HUES64 (cell line): ENCODE measurements at regions not wholly inside any gene's neighbourhood (a gene's known extent, or its start where the extent isn't known, plus 50 kb on each side); places are given as distances from the start of the nearest gene placed in this dataset.

Experiments used
- H3K27ac ChIP-seq: 2 replicates; pipeline ENCODE4 v1.7.0; 2013; ENCODE audit warnings: low read depth, low read length, inconsistent platforms
- H3K27me3 ChIP-seq: 2 replicates; pipeline ENCODE4 v1.6.1; 2013; ENCODE audit warnings: mild to moderate bottlenecking, low read length; ENCODE audit not compliant: insufficient read depth
- H3K36me3 ChIP-seq: 2 replicates; pipeline ENCODE4 v1.6.1; 2013; ENCODE audit warnings: mild to moderate bottlenecking, low read length; ENCODE audit not compliant: insufficient read depth
- H3K4me1 ChIP-seq: 2 replicates; pipeline ENCODE4 v1.6.1; 2013; ENCODE audit warnings: mild to moderate bottlenecking, low read length, moderate library complexity; ENCODE audit not compliant: insufficient read depth
- H3K4me3 ChIP-seq: 2 replicates; pipeline ENCODE4 v1.5.1; 2013; ENCODE audit warnings: mild to moderate bottlenecking, low read length, moderate library complexity
- H3K9ac ChIP-seq: 2 replicates; pipeline ENCODE4 v1.6.1; 2013; ENCODE audit warnings: mild to moderate bottlenecking, low read depth, low read length
- H3K9me3 ChIP-seq: 2 replicates; pipeline ENCODE4 v1.6.1; 2013; ENCODE audit warnings: low read depth, low read length; ENCODE audit not compliant: insufficient read depth
- WGBS: fragments of 150-250, 120-280 bp; methylation state at CpG from one replicate; pipeline ENCODE4 v1.1.7; 2013; ENCODE audit warnings: missing lambda C conversion rate; 5-methylcytosine and 5-hydroxymethylcytosine counted together

- Histone ChIP-seq H3K9me3 (no peaks in the 10 kb centered on the region), H3K4me3 (no peak overlapping the region), H3K27me3 (no peaks in the 10 kb centered on the region), H3K9ac (no peak overlapping the region), H3K4me1 (peaks cover 4% of the 10 kb centered on the region; the same call in 1 of the 2 replicates), H3K27ac (no peak overlapping the region), H3K36me3 (no peaks in the 10 kb centered on the region)
- 90% methylated on average over 11 of the region's 11 CpGs for WGBS
Measured at GRCh38 chr12:131616738-131617137, 94.2 kb upstream of the SFSWAP start.

- no peaks in the 10 kb centered on the region for H3K9me3 ChIP-seq
- no peak overlapping the region for H3K4me3 ChIP-seq
- WGBS = 95% methylated on average over 15 of the region's 15 CpGs
- H3K27ac ChIP-seq = no peak overlapping the region
- H3K27me3 ChIP-seq = no peaks in the 10 kb centered on the region
- peaks cover 8% of the 10 kb centered on the region; the same call in 1 of the 2 replicates for H3K4me1 ChIP-seq
- H3K36me3 ChIP-seq = no peaks in the 10 kb centered on the region
- no peak overlapping the region for H3K9ac ChIP-seq
Measured at GRCh38 chr12:131617179-131617578, 93.7 kb upstream of the SFSWAP start.

- H3K9me3 ChIP-seq = no peaks in the 10 kb centered on the region
- H3K27ac ChIP-seq = no peak overlapping the region
- peaks cover 9% of the 10 kb centered on the region; the same call in 1 of the 2 replicates for H3K4me1 ChIP-seq
- H3K9ac ChIP-seq = no peak overlapping the region
- 86% methylated on average over 23 of the region's 23 CpGs for WGBS
- H3K36me3 ChIP-seq = no peaks in the 10 kb centered on the region
- no peaks in the 10 kb centered on the region for H3K27me3 ChIP-seq
- no peak overlapping the region for H3K4me3 ChIP-seq
Measured at GRCh38 chr12:131617596-131618302, 93.1 kb upstream of the SFSWAP start.

- no peak overlapping the region for H3K9ac ChIP-seq
- WGBS = 23% methylated on average over 14 of the region's 14 CpGs
- H3K9me3 ChIP-seq = no peaks in the 10 kb centered on the region
- H3K4me3 ChIP-seq = no peak overlapping the region
- H3K27me3 ChIP-seq = no peaks in the 10 kb centered on the region
- H3K27ac ChIP-seq = no peak overlapping the region
- no peaks in the 10 kb centered on the region for H3K36me3 ChIP-seq
- peaks cover 9% of the 10 kb centered on the region; the same call in 1 of the 2 replicates for H3K4me1 ChIP-seq
Measured at GRCh38 chr12:131618303-131618658, 92.6 kb upstream of the SFSWAP start.

- 68% methylated on average over 6 of the region's 6 CpGs for WGBS
- Histone ChIP-seq H3K36me3 (no peaks in the 10 kb centered on the region), H3K27ac (no peak overlapping the region), H3K4me3 (no peak overlapping the region), H3K4me1 (peaks cover 9% of the 10 kb centered on the region; the same call in 1 of the 2 replicates), H3K27me3 (no peaks in the 10 kb centered on the region), H3K9ac (no peak overlapping the region), H3K9me3 (no peaks in the 10 kb centered on the region)
Measured at GRCh38 chr12:131618701-131619100, 92.2 kb upstream of the SFSWAP start.

- H3K4me3 ChIP-seq = no peak overlapping the region
- H3K4me1 ChIP-seq = peaks cover 13% of the 10 kb centered on the region; the same call in 1 of the 2 replicates
- no peak overlapping the region for H3K9ac ChIP-seq
- no peaks in the 10 kb centered on the region for H3K36me3 ChIP-seq
- 72% methylated on average over 12 of the region's 12 CpGs for WGBS
- no peaks in the 10 kb centered on the region for H3K27me3 ChIP-seq
- no peaks in the 10 kb centered on the region for H3K9me3 ChIP-seq
- H3K27ac ChIP-seq = no peak overlapping the region
Measured at GRCh38 chr12:131619106-131619642, 91.7 kb upstream of the SFSWAP start.

GRCh38 chr12:131619736-131620506, 91.0 kb upstream of the SFSWAP start:
- peaks cover 19% of the 10 kb centered on the region for H3K4me1 ChIP-seq
- no peak overlapping the region for H3K4me3 ChIP-seq
- 91% methylated on average over 21 of the region's 21 CpGs for WGBS
- no peak overlapping the region for H3K27ac ChIP-seq
- H3K27me3 ChIP-seq = no peaks in the 10 kb centered on the region
- no peaks in the 10 kb centered on the region for H3K36me3 ChIP-seq
- no peaks in the 10 kb centered on the region for H3K9me3 ChIP-seq
- no peak overlapping the region for H3K9ac ChIP-seq

- 78% methylated on average over 6 of the region's 6 CpGs for WGBS
- no peak overlapping the region for H3K27ac ChIP-seq
Measured at GRCh38 chr12:131620520-131620919, 90.4 kb upstream of the SFSWAP start.

GRCh38 chr12:131620946-131621681, 89.8 kb upstream of the SFSWAP start:
- WGBS = 79% methylated on average over 27 of the region's 27 CpGs
- Histone ChIP-seq H3K9ac (no peak overlapping the region), H3K4me3 (no peak overlapping the region), H3K27me3 (no peaks in the 10 kb centered on the region), H3K27ac (no peak overlapping the region), H3K4me1 (peaks cover 29% of the 10 kb centered on the region), H3K36me3 (no peaks in the 10 kb centered on the region), H3K9me3 (no peaks in the 10 kb centered on the region)

More at GRCh38 chr12:131620520-131620919, 90.4 kb upstream of the SFSWAP start:
- H3K4me3 ChIP-seq = no peak overlapping the region
- H3K27me3 ChIP-seq = no peaks in the 10 kb centered on the region
- H3K4me1 ChIP-seq = peaks cover 23% of the 10 kb centered on the region
- no peaks in the 10 kb centered on the region for H3K36me3 ChIP-seq
- no peak overlapping the region for H3K9ac ChIP-seq
- H3K9me3 ChIP-seq = no peaks in the 10 kb centered on the region

GRCh38 chr12:131621701-131622421, 89.0 kb upstream of the SFSWAP start:
- no peak overlapping the region for H3K9ac ChIP-seq
- no peak overlapping the region for H3K4me3 ChIP-seq
- H3K27ac ChIP-seq = no peak overlapping the region
- no peaks in the 10 kb centered on the region for H3K27me3 ChIP-seq
- no peaks in the 10 kb centered on the region for H3K36me3 ChIP-seq
- WGBS = 41% methylated on average over 17 of the region's 19 CpGs
- peaks cover 29% of the 10 kb centered on the region for H3K4me1 ChIP-seq
- no peaks in the 10 kb centered on the region for H3K9me3 ChIP-seq
